Astrocyte of the hippocampus (primary cell): ENCODE measurements at regions not wholly inside any gene's neighbourhood (a gene's known extent, or its start where the extent isn't known, plus 50 kb on each side); places are given as distances from the start of the nearest gene placed in this dataset.

ENCODE experiments used
- DNase-seq: peaks from one replicate; pipeline ENCODE4 v3.0.0; 2011; ENCODE audit warnings: low read depth, low spot score

DNA sequence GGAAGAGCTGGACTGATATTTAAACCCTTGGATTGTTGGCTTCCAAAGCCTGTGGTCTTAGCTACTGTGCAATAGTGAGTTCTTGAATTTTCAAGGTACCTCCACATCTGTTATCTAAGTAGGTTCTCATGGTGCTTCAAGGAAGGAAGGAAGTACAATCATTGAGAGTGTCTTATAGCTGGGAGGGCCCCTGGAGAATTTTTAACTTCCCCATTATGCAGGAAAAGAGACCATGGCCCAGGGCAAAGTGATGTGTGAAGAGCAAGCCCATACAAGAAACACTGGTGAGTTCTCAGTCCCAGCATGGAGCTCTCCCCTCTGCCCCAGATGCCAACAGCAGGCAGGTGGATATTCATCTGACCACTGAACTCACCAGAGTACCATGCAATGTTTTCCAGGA lies 169.0 kb upstream of the IRX6 start:
- DNase-seq, result no peak

DNA sequence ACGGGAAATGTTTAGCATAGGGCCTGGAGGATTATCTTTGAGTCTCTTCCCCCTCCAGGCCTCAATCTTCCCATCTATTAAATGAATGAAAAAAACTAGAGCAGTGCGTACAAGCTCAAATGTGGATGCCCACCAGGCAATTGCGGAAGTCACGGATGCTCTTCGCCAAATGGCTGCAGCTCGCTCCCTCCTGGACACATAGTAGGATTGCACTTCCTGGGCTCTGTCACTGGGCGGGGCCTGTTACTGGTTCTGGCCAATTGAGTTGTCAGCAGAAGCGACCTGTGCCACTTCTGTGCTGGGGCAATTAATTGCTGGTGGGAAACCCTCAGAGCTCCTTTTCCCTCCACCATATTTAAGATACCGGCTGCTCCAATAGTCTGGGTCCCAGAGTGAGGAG lies 168.2 kb upstream of the IRX6 start:
- no peak for DNase-seq

- no peak for DNase-seq
These were observed 154.2 kb upstream of the IRX6 start for GRCh38 chr16:55169780-55170179.

DNA sequence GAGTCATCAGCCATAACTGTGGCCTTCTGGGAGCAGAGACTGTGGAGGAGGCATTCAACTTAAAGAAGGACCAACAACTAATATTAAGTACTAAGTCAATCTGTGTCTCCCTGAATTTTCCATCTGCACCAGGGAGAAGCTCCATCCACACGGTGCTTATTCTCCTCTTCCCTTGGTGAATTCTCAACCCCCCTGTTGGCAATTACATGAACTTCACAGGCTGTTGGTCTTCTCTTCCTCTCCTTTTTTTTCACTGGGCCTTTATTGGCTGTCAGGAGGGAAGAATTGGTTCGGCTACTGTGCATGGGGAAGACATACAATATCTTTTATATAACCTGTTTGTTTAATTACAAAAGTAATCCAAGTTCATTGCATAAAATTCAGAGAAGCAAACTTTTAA lies 152.8 kb upstream of the IRX6 start:
- DNase-seq, result no peak

- DNase-seq, result no peak
These were observed 148.6 kb upstream of the IRX6 start for GRCh38 chr16:55175389-55175788.

DNA sequence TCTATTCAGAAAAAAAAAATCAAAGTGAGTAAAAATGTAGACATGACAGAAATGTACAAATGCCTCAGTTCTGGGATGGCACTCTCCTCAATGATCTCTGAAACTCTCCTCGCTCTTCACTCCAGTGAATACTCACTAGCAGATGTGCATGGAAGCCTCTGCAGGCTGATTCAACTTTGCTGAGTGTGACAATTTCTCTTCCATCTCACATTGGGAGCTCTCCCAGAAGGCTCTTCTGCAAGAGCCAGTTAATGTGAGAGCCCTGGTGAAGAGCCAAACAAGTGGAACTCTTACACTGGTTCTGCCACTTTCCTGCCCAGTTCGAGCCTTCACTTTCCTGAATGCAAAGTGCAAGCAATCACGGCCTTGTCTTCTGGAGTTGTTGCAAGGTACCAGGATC lies 147.1 kb upstream of the IRX6 start:
- DNase-seq, result no peak

- DNase-seq, result no peak
These were observed 144.6 kb upstream of the IRX6 start for GRCh38 chr16:55179411-55179810.

GRCh38 chr16:55179852-55180585 lies 144.0 kb upstream of the IRX6 start:
- DNase-seq, result no peak

DNA sequence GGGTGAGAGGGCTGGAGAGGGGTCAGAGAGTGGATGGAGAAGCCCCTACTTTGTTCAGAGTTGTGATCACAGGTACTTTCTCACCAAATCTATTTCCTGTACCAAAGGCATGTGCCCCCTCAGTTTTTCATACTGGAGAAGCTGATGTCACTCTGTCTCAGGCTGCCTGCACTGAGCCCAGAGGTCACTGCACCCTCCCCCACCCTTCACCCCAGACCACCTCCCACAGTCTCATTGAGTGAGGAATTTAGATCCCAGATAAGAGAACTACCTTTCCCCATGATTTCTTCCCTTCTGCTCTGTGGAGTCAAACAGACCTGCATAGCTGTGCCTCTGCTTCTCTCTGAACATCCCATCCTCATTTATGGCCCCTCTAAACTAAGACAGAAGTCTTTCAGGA lies 140.0 kb upstream of the IRX6 start:
- no peak for DNase-seq

DNA sequence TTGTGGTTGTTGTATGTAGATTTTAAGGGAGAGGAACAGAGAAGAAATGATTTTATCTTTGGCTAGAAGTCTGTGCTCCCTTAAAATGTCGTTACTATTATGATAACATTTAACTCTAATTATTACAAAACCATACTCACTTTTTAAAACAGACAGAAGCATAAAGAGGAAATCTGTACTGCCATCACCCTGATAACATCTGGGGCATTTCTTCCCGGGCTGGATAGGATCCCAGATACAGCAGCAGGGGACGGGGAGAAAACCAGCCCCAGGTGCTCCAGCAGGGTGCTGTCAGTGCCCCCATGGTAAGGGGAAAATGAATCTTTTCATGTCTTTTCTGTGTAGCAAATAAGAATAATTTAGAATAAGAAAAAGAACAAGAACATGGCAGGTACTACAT lies 139.4 kb upstream of the IRX6 start:
- no peak for DNase-seq

DNA sequence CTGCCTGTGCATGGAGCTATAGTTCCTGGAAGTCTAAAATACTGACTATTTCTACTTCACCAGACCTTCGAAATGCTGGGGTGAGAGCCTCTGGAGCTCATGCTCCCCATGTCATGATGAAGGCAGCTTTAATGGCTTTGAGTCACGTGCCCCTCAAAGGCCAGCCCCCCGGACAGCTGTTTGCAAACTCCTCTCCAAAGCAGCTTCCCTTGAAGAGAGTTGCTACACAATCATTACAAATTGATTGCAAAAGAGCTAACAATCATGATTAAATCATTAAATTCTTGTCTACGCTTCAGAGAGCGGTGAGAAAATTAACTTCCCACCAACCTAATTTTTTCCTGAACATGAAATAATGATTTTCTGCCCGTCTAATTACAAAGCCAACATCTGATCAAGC lies 134.8 kb upstream of the IRX6 start:
- DNase-seq, result no peak

GRCh38 chr16:55189682-55190636 lies 134.0 kb upstream of the IRX6 start:
- no peak for DNase-seq

DNA sequence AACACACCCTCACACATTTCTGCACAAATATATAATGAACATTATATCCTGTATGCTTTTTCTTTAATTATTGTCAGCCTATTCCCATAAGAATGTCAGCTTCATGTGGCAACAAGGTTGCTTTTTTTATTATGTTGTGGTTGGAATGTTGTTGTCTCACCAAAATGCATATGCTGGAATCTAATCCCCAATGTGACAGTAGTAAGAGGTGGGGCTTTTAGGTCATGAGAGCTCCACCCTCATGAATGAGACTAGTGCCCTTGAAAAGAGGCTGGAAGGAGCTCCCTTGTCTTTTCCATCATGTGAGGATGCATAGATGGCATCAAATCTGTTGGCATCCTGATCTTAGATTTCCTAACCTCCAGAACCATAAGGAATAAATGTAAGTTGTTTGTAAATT lies 131.3 kb upstream of the IRX6 start:
- DNase-seq, result no peak

DNA sequence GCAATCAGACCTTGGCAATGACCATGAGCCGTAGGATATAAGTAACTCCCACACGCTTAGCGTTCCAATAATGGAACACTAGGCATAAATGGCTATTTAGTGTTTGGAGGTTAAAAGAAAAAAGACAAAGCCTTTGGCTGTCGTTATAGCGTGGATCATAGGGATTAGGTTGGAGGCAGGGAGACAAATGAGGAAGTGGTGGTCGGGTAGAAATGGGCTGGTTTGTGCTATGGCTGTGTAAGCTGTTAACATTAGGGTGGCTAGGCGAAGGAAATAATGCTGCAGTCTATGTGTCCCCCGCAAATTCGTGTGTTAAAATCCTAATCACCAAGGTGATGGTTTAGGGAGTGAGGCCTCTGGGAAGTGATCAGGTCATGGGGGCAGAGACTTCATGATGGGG lies 120.4 kb upstream of the IRX6 start:
- no peak for DNase-seq

GRCh38 chr16:55204069-55204468 lies 119.9 kb upstream of the IRX6 start:
- DNase-seq, result no peak

DNA sequence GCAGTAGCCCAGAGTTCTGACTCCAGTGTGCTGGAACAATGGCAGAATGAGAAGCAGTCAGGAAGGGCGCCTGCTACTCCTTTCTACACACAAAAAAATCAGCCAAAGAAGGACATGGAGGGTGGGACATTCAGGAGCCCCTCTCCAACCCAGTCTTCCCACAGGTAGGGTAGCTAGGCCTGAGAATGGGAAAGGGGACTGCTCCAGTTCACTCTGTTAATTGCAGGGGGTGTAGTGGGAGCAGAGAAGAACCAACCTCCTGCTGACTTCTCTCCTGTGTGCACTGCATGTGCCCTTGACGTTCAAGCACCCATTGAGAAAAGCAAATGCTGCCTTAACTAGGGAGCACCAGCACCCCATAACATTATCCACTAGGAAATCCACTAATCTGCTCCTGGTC lies 119.1 kb upstream of the IRX6 start:
- no peak for DNase-seq

- no peak for DNase-seq
These were observed 116.1 kb upstream of the IRX6 start for GRCh38 chr16:55207693-55208428.

DNA sequence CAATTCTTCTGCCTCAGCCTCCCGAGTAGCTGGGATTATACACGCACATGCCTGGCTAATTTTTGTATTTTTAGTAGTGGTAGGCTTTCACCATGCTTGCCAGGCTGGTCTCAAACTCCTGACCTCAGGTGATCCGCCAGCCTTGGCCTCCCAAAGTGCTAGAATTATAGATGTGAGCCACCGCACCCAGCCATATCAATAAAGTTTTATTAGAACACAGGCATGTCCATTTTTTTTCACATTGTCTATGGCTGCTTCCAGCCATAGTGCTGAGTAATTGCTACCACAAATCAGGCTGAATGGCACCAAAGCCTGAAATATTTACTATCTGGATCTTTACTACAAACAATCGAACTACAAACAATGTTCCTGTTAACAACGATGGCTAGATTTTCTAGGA lies 114.4 kb upstream of the IRX6 start:
- DNase-seq, result no peak

DNA sequence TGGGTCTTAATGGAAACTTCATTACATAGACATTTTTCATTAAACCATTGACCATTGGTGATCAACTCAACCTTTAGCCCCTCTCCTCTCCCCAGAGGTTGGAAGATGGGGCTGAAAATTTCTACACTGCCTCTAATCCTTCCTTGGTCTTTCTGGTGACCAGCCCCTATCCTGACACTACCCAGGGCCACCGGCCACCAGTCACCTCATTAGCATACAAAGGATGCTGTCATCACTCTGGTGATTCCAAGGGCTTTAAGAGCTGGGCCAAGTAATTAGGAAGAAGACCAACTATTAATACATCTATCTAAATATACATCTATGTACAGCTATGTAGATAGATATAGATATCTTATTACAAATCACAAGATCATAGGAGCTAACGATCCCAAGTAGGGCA lies 111.2 kb upstream of the IRX6 start:
- DNase-seq, result no peak

- no peak for DNase-seq
These were observed 109.6 kb upstream of the IRX6 start for GRCh38 chr16:55214412-55214811.

DNA sequence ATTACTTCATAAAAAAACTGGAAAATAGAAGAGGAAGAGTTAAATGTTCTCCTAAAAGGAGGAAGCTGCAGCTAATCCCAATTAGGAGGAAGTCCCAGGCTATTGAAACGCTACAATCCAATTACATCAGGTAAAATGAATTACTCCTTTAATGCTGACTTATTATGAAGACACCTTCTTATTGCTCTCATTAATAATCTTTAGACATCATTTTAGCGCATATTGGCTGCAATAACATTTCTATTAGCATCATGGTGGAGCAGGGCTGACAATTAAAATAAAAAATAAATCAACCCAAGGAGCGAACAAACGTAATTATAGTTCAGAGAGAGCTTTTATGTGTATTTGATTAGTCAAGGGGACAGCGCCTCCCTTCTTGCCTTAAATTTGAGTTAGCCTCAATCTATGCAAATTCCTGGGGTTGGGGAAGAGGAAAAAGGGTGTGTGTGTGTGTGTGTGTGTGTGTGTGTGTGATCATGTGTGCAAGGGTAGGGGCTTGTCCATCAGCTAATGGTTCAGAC lies 109.0 kb upstream of the IRX6 start:
- no peak for DNase-seq

DNA sequence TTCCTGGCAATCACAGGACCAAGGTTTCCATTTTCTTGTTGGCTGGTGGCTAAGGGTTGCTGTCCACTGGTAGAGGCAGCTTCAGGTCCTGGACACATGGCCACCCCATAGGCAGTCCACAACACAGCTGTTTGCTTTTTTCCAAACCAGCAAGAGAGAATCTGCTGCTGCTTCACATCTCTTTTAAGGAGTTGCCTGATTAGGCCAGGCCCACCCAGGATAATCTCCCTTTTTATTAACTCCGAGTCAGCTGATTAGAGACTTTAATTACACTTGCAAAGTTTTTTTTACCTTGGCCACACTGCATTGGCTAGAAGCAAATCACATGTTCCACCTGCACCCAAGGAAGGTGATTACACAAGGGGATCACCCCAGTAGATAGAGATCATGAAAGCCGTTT lies 106.6 kb upstream of the IRX6 start:
- no peak for DNase-seq
